DND-41 (cell line): ENCODE measurements at regions not wholly inside any gene's neighbourhood (a gene's known extent, or its start where the extent isn't known, plus 50 kb on each side); places are given as distances from the start of the nearest gene placed in this dataset.

Experiments used
- EZH2 ChIP-seq: IDR thresholded peaks from 3 replicates; pipeline ENCODE4 v1.6.1; 2012; ENCODE audit warnings: borderline replicate concordance, low read depth, mild to moderate bottlenecking, moderate library complexity, low read length, inconsistent platforms; ENCODE audit not compliant: severe bottlenecking
- TF ChIP-seq, protein P1 (sequence below): IDR thresholded peaks from 2 replicates; pipeline ENCODE4 v1.5.1; 2012; ENCODE audit warnings: borderline replicate concordance, low read length, moderate library complexity, mild to moderate bottlenecking; ENCODE audit not compliant: poor library complexity, severe bottlenecking; ENCODE audit errors: extremely low read depth

DNA sequence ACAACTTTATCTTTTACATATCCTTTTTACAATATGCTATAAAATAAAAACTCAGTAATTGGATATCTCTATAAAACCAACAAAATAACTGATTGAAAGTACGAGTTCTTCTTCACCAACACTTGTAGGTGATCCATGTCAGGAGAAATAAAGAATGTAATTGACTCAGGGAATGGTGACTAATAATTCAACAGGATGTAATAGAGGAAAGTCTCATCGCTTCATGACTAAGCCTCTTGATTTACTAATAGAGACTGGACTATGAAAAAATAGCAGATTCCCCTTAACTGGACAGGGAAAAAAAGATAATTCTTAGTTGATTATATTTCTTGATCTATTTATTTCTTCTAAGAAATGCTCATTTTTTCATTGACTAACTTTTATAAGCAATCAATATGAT, 507.7 kb upstream of the PTGER4 start:
- TF ChIP-seq, protein P1, sequence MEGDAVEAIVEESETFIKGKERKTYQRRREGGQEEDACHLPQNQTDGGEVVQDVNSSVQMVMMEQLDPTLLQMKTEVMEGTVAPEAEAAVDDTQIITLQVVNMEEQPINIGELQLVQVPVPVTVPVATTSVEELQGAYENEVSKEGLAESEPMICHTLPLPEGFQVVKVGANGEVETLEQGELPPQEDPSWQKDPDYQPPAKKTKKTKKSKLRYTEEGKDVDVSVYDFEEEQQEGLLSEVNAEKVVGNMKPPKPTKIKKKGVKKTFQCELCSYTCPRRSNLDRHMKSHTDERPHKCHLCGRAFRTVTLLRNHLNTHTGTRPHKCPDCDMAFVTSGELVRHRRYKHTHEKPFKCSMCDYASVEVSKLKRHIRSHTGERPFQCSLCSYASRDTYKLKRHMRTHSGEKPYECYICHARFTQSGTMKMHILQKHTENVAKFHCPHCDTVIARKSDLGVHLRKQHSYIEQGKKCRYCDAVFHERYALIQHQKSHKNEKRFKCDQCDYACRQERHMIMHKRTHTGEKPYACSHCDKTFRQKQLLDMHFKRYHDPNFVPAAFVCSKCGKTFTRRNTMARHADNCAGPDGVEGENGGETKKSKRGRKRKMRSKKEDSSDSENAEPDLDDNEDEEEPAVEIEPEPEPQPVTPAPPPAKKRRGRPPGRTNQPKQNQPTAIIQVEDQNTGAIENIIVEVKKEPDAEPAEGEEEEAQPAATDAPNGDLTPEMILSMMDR = no peak
- no peak for TF ChIP-seq EZH2
